Tibial artery (tissue), 4 donors: ENCODE measurements at regions not wholly inside any gene's neighbourhood (a gene's known extent, or its start where the extent isn't known, plus 50 kb on each side); places are given as distances from the start of the nearest gene placed in this dataset.

ENCODE experiments used
- DNase-seq, 2 donors: peaks; one replicate each; pipeline ENCODE4 v3.0.0-alpha.2; 2019
- H3K27ac ChIP-seq, 2 donors: fragments of 200-600 bp; sonication (generic) in 1 of 2; 1 replicate in 1 of 2; 2 replicates in 1 of 2; pipeline ENCODE4 v1.5.1; 2018 to 2019; ENCODE audit warnings: mild to moderate bottlenecking in 1 of 2
- H3K27me3 ChIP-seq, 2 donors: fragments of 200-600 bp; sonication (generic) in 1 of 2; one replicate each; pipeline versions ENCODE4 v1.5.1 to v1.6.0; 2016 to 2019
- H3K36me3 ChIP-seq, 3 donors: fragments of 200-600 bp; sonication (generic) in 2 of 3; one replicate each; pipeline ENCODE4 v1.5.1; 2016 to 2019; ENCODE audit warnings: mild to moderate bottlenecking in 2 of 3
- H3K4me1 ChIP-seq, 4 donors: fragments of 200-600 bp; sonication (generic) in 2 of 4; 1 replicate in 3 of 4; 2 replicates in 1 of 4; pipeline ENCODE4 v1.5.1; 2016 to 2019
- H3K4me3 ChIP-seq, 2 donors: fragments of 200-600 bp; sonication (generic) in 1 of 2; 1 replicate in 1 of 2; 2 replicates in 1 of 2; pipeline ENCODE4 v1.5.1; 2018 to 2019; ENCODE audit warnings: mild to moderate bottlenecking in 2 of 2
- H3K9me3 ChIP-seq, 3 donors: fragments of 200-600 bp; sonication (generic) in 1 of 3; one replicate each; pipeline ENCODE4 v1.5.1; 2016 to 2019
- intact Hi-C: fragments of 100-400 bp; cut with DNase I; formaldehyde crosslinking; loops from one replicate; pipeline ENCODE4 v1.15.0; 2023; ENCODE audit warnings: low total_unique reads
- TF ChIP-seq, protein P1 (sequence below), 2 experiments: fragments of 200-600 bp in 1 of 2; fragments of 450-650 bp in 1 of 2; IDR thresholded peaks; one replicate each; pipeline ENCODE4 v1.5.1; 2017 to 2019; ENCODE audit warnings: antibody characterized with exemption in 2 of 2, mild to moderate bottlenecking in 1 of 2, moderate library complexity in 1 of 2

DNA sequence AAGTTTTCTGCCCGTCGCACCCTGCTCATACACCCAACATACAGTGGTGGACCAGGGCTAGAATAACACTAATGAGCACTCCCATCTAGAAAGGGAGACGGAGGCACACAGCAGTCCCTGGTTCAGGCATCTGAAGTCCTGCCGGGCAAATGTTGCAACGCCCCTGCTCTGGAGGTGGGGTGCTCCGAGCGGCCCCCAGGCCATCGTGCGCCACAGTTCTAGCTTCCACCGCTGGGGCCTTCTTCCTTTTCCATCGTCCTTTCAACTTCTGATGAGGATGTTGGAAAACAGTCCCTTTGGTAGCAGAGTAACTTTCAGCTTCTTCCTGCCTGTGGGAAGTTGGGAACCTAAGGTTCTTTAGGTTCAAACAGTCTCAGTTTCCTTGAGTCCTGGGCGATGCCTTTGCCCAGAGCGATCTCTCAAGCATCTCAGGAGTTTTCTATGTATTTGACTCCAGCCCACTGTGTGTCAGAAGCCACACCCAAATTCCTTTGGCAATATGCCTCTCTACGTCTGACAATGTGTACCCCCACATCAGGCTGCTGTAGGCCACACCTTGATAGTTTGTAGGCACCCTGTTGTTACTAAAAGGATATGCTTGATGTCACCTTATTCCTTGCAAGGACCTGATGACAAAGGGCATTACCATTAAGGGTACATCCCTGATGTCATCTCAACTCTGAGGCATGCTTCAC is 258.8 kb downstream of the GLI2 start:
- TF ChIP-seq, protein P1, sequence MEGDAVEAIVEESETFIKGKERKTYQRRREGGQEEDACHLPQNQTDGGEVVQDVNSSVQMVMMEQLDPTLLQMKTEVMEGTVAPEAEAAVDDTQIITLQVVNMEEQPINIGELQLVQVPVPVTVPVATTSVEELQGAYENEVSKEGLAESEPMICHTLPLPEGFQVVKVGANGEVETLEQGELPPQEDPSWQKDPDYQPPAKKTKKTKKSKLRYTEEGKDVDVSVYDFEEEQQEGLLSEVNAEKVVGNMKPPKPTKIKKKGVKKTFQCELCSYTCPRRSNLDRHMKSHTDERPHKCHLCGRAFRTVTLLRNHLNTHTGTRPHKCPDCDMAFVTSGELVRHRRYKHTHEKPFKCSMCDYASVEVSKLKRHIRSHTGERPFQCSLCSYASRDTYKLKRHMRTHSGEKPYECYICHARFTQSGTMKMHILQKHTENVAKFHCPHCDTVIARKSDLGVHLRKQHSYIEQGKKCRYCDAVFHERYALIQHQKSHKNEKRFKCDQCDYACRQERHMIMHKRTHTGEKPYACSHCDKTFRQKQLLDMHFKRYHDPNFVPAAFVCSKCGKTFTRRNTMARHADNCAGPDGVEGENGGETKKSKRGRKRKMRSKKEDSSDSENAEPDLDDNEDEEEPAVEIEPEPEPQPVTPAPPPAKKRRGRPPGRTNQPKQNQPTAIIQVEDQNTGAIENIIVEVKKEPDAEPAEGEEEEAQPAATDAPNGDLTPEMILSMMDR (IDR thresholded peaks at IDR 0.05) = no peak

DNA sequence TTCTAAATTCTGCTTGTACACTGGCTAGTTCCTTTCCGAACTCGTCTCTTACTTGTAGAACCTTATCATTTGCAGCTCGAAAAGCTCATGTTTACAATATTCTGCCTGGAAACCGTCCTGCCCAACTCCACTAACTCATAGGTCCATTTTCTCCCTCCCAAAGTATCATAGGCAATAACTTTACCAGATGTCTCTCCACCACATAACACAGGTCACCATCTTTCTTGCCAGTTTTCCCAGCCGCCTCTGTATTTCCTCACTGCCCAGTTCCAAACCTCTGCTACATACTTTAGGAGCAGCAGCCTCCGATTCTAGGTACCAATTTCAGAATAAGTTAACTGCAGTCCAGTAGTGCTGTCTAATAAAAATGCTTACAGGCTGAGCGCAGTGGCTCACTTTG is 259.5 kb downstream of the GLI2 start:
- Histone ChIP-seq H3K4me1 (peaks cover 0 to 16% (median 8%) of the 10 kb centered on the region in 4 donors), H3K27ac (no peak overlapping the region), H3K36me3 (peaks cover 0 to 14% (median 6%) of the 10 kb centered on the region in 3 donors), H3K27me3 (no peaks in the 10 kb centered on the region), H3K9me3 (no peaks in the 10 kb centered on the region), H3K4me3 (no peak overlapping the region)
- intact Hi-C loops = no loop called here
- no peak for DNase-seq
- TF ChIP-seq, protein P1 (IDR thresholded peaks at IDR 0.05) = no peak

More for the DNA sequence above, 258.8 kb downstream of the GLI2 start:
- Histone ChIP-seq H3K4me3 (no peak overlapping the region), H3K9me3 (no peaks in the 10 kb centered on the region), H3K36me3 (peaks cover 0 to 21% (median 13%) of the 10 kb centered on the region in 3 donors), H3K27ac (no peak overlapping the region), H3K27me3 (no peaks in the 10 kb centered on the region), H3K4me1 (peaks cover 0 to 11% (median 6%) of the 10 kb centered on the region in 4 donors)
- intact Hi-C loops = no loop called here
- DNase-seq = peak in 1 of 2 donors; percentile 15

DNA sequence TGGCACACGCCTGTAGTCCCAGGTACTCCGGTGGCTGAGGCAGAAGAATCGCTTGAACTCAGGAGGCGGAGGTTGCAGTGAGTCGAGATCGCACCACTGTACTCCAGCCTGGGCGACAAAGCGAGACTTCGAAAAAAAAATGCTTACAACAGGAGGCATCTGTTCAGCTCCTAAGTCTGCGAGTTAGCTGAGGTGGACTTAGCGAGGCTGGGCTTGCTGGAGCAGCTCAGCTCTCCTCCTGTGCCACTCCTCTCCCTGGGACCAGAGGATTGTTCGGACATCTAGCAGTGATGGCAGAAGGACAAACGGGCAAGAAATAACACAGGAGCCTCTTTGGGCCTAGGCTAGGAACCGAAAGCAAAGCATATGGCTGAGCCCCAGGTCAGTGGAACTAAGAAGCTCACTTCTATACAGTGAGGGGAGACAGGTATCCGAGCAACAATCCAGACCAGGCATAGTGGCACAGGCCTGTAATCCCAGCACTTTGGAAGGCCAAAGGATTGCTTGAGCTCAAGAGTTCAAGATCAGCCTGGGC is 260.1 kb downstream of the GLI2 start:
- Histone ChIP-seq H3K4me1 (peaks cover 0 to 16% (median 8%) of the 10 kb centered on the region in 4 donors), H3K36me3 (peaks cover 0 to 9% (median 3%) of the 10 kb centered on the region in 3 donors), H3K4me3 (no peak overlapping the region), H3K27ac (no peak overlapping the region), H3K27me3 (no peaks in the 10 kb centered on the region), H3K9me3 (no peaks in the 10 kb centered on the region)
- TF ChIP-seq, protein P1 (IDR thresholded peaks at IDR 0.05) = no peak
- intact Hi-C loops = no loop called here
- DNase-seq = peak in 1 of 2 donors; percentile 3

DNA sequence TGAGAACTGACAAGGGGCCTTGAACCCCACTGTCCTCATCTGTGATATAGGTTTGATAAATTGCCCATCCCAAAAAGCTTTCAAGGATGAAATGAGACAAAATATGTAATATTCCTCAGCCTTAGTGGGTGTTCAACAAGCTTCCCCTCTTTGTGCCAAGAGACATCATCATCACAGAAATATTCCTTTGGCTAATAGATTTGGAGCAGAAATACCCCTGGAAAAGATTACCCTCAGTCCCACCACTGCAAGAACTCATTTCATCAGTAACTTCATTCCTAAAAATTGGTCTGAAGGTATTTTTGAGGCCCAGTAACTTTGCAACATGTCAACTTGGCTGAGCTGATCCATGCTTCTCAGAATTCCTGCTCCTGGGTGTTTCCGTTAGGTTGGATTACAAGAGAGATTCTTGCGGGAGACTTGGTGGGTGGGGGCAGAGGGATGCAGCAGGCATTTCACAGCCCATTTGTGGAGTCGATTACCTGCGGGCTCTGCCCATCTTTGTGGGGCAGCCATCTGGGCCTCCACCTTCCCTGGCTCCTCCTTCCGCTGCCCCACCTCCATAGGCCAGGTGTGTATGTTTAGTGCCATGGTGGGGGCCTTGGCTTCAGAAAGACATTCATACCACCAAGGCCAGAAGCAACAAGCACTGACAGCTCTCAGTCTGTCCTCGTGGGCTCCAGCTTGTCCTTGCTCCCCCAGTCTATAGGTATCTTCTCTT is 263.9 kb downstream of the GLI2 start:
- TF ChIP-seq, protein P1 (IDR thresholded peaks at IDR 0.05) = no peak
- Histone ChIP-seq H3K9me3 (no peaks in the 10 kb centered on the region), H3K36me3 (no peaks in the 10 kb centered on the region), H3K27me3 (no peaks in the 10 kb centered on the region), H3K27ac (peak overlapping the region; percentile 32 to 46), H3K4me3 (no peak overlapping the region), H3K4me1 (peaks cover 0 to 16% (median 8%) of the 10 kb centered on the region in 4 donors)
- intact Hi-C loops = no loop called here
- DNase-seq = peak in 1 of 2 donors; percentile 20

DNA sequence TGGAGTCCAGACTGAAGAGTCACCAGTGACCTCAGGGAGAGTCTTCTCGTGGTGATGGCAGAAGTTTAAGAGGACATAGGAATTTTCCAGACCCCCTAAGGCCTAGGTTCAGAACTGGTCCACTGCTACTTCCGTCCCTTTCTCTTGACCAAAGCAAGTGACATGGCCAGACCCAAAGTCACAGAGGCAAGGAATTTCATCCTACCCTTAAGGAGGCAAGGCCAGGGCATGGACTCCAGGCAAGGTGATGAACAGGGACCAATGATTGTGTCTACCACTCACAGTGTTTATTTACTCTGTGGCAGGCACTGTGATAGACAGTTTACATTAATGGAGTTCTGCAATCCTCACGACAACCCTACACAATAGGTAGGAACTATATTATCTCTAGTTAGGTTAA is 265.1 kb downstream of the GLI2 start:
- Histone ChIP-seq H3K4me1 (peaks cover 0 to 16% (median 8%) of the 10 kb centered on the region in 4 donors), H3K9me3 (no peaks in the 10 kb centered on the region), H3K4me3 (no peak overlapping the region), H3K27ac (no peak overlapping the region), H3K27me3 (no peaks in the 10 kb centered on the region), H3K36me3 (no peaks in the 10 kb centered on the region)
- DNase-seq = no peak
- TF ChIP-seq, protein P1 (IDR thresholded peaks at IDR 0.05) = no peak
- intact Hi-C loops = no loop called here
